RWPE2 (cell line): ENCODE measurements at regions not wholly inside any gene's neighbourhood (a gene's known extent, or its start where the extent isn't known, plus 50 kb on each side); places are given as distances from the start of the nearest gene placed in this dataset.

Source experiments
- ATAC-seq: fragments of 200-7000 bp; cut with Tn5 transposase; 3 replicates; pipeline ENCODE4 v1.9.1; 2021; ENCODE audit warnings: low read depth
- DNase-seq: peaks from one replicate; pipeline ENCODE4 v3.0.0-alpha.2; 2020; ENCODE audit warnings: low spot score
- H3K27ac ChIP-seq: fragments of 450-650 bp; 2 replicates; pipeline ENCODE4 v1.5.1; 2017; ENCODE audit warnings: mild to moderate bottlenecking; ENCODE audit not compliant: poor library complexity, severe bottlenecking
- H3K27me3 ChIP-seq: fragments of 250-450 bp; sonication (Bioruptor Pico); 2 replicates; pipeline ENCODE4 v1.5.1; 2021; ENCODE audit warnings: mild to moderate bottlenecking, moderate library complexity; ENCODE audit not compliant: insufficient read depth, poor library complexity, severe bottlenecking
- H3K36me3 ChIP-seq: fragments of 250-450 bp; sonication (Bioruptor Pico); 2 replicates; pipeline ENCODE4 v1.5.1; 2020; ENCODE audit warnings: low read depth, mild to moderate bottlenecking, moderate library complexity
- H3K4me1 ChIP-seq: fragments of 250-450 bp; sonication (Bioruptor Pico); 2 replicates; pipeline ENCODE4 v1.5.1; 2021; ENCODE audit warnings: mild to moderate bottlenecking, moderate library complexity; ENCODE audit not compliant: insufficient read depth, poor library complexity, severe bottlenecking
- H3K4me3 ChIP-seq: fragments of 250-450 bp; sonication (Bioruptor Pico); 2 replicates; pipeline ENCODE4 v1.5.1; 2021; ENCODE audit warnings: mild to moderate bottlenecking, moderate library complexity; ENCODE audit not compliant: severe bottlenecking
- H3K9me3 ChIP-seq: fragments of 250-450 bp; sonication (Bioruptor Pico); 2 replicates; pipeline ENCODE4 v1.5.1; 2021; ENCODE audit warnings: mild to moderate bottlenecking, moderate library complexity; ENCODE audit not compliant: severe bottlenecking
- CTCF ChIP-seq: fragments of 450-650 bp; IDR thresholded peaks from one replicate; pipeline ENCODE4 v1.5.1; 2017; ENCODE audit warnings: mild to moderate bottlenecking, moderate library complexity; ENCODE audit not compliant: poor library complexity, severe bottlenecking

- Histone ChIP-seq H3K4me1 (no peaks in the 10 kb centered on the region), H3K36me3 (no peaks in the 10 kb centered on the region), H3K4me3 (no peak overlapping the region), H3K9me3 (no peaks in the 10 kb centered on the region), H3K27me3 (no peaks in the 10 kb centered on the region), H3K27ac (no peak overlapping the region)
- TF ChIP-seq CTCF: no peak
- DNase-seq (no peak), ATAC-seq (no peak)
These were observed 55.9 kb upstream of the HAAO start for GRCh38 chr2:42848265-42848664.

DNA sequence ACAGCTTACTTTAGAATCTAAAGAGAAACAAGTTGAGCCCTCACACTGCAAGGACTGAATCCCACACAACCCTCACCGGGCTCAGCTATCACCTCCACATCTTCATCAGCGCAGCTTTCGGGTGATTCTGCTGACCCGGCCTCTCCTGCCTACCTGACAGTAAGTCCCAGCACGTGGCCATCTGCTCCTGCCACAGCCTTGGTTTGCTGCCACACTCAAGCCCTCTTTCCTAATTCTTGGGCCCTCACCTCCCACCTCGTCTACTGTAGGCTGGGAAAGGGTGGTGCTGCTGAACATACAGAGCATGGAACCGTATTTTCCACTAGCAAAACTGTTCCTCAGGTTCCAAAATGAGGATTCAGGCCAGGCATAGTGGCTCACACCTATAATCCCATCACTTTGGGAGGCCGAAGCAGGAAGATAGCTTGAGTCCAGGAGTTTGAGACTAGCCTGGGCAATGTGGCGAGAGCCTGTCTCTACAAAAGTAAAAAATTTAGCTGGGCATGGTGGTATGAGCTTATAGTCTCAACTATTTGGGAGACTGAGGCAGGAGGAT is 55.3 kb upstream of the HAAO start:
- DNase-seq (no peak), ATAC-seq (no peak)
- no peaks in the 10 kb centered on the region for H3K4me1 ChIP-seq
- H3K27me3 ChIP-seq: no peaks in the 10 kb centered on the region
- H3K9me3 ChIP-seq: no peaks in the 10 kb centered on the region
- no peak for TF ChIP-seq CTCF
- no peaks in the 10 kb centered on the region for H3K36me3 ChIP-seq
- H3K27ac ChIP-seq: no peak overlapping the region
- H3K4me3 ChIP-seq: no peak overlapping the region

DNA sequence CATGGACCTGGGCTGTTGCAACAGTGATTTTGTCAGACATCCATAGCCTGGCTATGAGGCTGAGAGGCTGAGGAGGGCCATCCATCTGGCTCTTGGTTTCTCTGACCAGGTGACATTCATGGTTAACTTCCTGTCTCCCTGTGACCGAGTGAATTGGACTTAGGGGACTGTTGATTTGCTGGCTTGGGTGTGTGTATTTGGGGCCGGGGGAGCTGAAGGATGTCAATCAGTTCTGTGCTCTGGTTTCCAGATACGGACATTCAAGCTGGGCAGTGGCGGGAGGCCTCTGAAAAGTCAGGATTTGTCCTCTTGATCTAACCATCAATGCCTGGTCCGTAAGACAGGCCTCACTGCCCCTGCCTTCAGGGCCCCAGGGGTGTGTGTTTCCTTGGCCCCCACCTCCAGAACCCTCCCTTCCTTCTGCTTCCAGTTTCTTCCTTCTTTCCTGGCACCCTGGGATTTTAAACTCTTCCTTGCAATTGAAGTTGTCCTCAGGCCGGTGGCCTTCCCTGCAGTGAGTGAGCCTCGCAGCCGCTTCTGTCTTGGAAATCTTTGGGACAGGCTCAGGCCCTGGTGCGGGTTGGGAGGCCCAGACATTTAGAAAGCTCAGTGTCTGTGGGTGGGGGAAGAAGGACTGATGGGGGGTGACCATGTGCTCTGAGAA is 54.7 kb upstream of the HAAO start:
- Histone ChIP-seq H3K4me1 (no peaks in the 10 kb centered on the region), H3K27me3 (no peaks in the 10 kb centered on the region), H3K9me3 (no peaks in the 10 kb centered on the region), H3K4me3 (no peak overlapping the region), H3K36me3 (no peaks in the 10 kb centered on the region), H3K27ac (no peak overlapping the region)
- no peak for DNase-seq
- no peak for ATAC-seq
- no peak for TF ChIP-seq CTCF

GRCh38 chr2:42846026-42846425 is 53.6 kb upstream of the HAAO start:
- TF ChIP-seq CTCF: no peak
- no peak overlapping the region for H3K4me3 ChIP-seq
- H3K27me3 ChIP-seq: no peaks in the 10 kb centered on the region
- H3K36me3 ChIP-seq: no peaks in the 10 kb centered on the region
- no peaks in the 10 kb centered on the region for H3K9me3 ChIP-seq
- H3K4me1 ChIP-seq: no peaks in the 10 kb centered on the region
- no peak overlapping the region for H3K27ac ChIP-seq
- no peak for ATAC-seq
- DNase-seq: no peak
